H9 (cell line): ENCODE measurements at regions not wholly inside any gene's neighbourhood (a gene's known extent, or its start where the extent isn't known, plus 50 kb on each side); places are given as distances from the start of the nearest gene placed in this dataset.

Source experiments
- DNase-seq: peaks from one replicate; pipeline ENCODE4 v3.0.0-alpha.2; 2017
- H2AFZ ChIP-seq: one replicate; pipeline ENCODE4 v1.6.1; 2013; ENCODE audit warnings: mild to moderate bottlenecking, low read length, control low read depth, moderate library complexity
- H2AK5ac ChIP-seq: 2 replicates; pipeline ENCODE4 v1.6.1; 2013; ENCODE audit warnings: low read length, control low read depth, mixed read lengths; ENCODE audit not compliant: insufficient read length
- H2BK120ac ChIP-seq: one replicate; pipeline ENCODE4 v1.6.1; 2013; ENCODE audit warnings: low read depth, mild to moderate bottlenecking, low read length, control low read depth, inconsistent platforms; ENCODE audit not compliant: poor library complexity, severe bottlenecking
- H2BK12ac ChIP-seq: 2 replicates; pipeline ENCODE4 v1.6.1; 2013; ENCODE audit warnings: low read length, control low read depth, mixed read lengths, low read depth; ENCODE audit not compliant: insufficient read length
- H2BK15ac ChIP-seq: 2 replicates; pipeline ENCODE4 v1.6.1; 2013; ENCODE audit warnings: low read depth, low read length, control low read depth
- H2BK20ac ChIP-seq: one replicate; pipeline ENCODE4 v1.6.1; 2013; ENCODE audit warnings: low read depth, mild to moderate bottlenecking, low read length, control low read depth, inconsistent platforms; ENCODE audit not compliant: poor library complexity, severe bottlenecking
- H2BK5ac ChIP-seq: 2 replicates; pipeline ENCODE4 v1.6.1; 2013; ENCODE audit warnings: low read length, control low read depth, mixed read lengths; ENCODE audit not compliant: insufficient read length
- H3K14ac ChIP-seq: 2 replicates; pipeline ENCODE4 v1.6.1; 2013; ENCODE audit warnings: low read length, control low read depth; ENCODE audit not compliant: insufficient read depth
- H3K18ac ChIP-seq: 2 replicates; pipeline ENCODE4 v1.6.1; 2013; ENCODE audit warnings: low read depth, mild to moderate bottlenecking, mixed read lengths, low read length, control low read depth; ENCODE audit not compliant: insufficient read length
- H3K23ac ChIP-seq: 2 replicates; pipeline ENCODE4 v1.6.1; 2013; ENCODE audit warnings: low read length, control low read depth, mixed read lengths, low read depth; ENCODE audit not compliant: insufficient read length
- H3K23me2 ChIP-seq: 2 replicates; pipeline ENCODE4 v1.6.1; 2013; ENCODE audit warnings: low read depth, mild to moderate bottlenecking, mixed read lengths, low read length, control low read depth; ENCODE audit not compliant: insufficient read length, poor library complexity, severe bottlenecking
- H3K27ac ChIP-seq: 2 replicates; pipeline ENCODE4 v1.5.1; 2013; ENCODE audit warnings: low read length, control low read depth, mixed read lengths, low read depth; ENCODE audit not compliant: insufficient read length
- H3K27me3 ChIP-seq: 2 replicates; pipeline ENCODE4 v1.6.1; 2013; ENCODE audit warnings: low read length, control low read depth, inconsistent platforms; ENCODE audit not compliant: insufficient read depth
- H3K4ac ChIP-seq: 2 replicates; pipeline ENCODE4 v1.6.1; 2013; ENCODE audit warnings: low read depth, mild to moderate bottlenecking, control low read depth, inconsistent platforms, low read length, moderate library complexity
- H3K4me1 ChIP-seq: 2 replicates; pipeline ENCODE4 v1.6.1; 2013; ENCODE audit warnings: low read length, control low read depth, inconsistent platforms; ENCODE audit not compliant: insufficient read depth
- H3K4me2 ChIP-seq: 2 replicates; pipeline ENCODE4 v1.6.1; 2013; ENCODE audit warnings: low read length, control low read depth, mixed read lengths; ENCODE audit not compliant: insufficient read length, insufficient read depth
- H3K56ac ChIP-seq: 2 replicates; pipeline ENCODE4 v1.6.1; 2013; ENCODE audit warnings: low read depth, mild to moderate bottlenecking, mixed read lengths, low read length, control low read depth; ENCODE audit not compliant: insufficient read length
- H3K79me1 ChIP-seq: 2 replicates; pipeline ENCODE4 v1.6.1; 2013; ENCODE audit warnings: low read depth, mild to moderate bottlenecking, moderate library complexity, low read length, control low read depth, inconsistent platforms; ENCODE audit not compliant: insufficient read depth, poor library complexity, severe bottlenecking
- H3K79me2 ChIP-seq: 2 replicates; pipeline ENCODE4 v1.6.1; 2013; ENCODE audit warnings: low read length, control low read depth, inconsistent platforms; ENCODE audit not compliant: insufficient read depth
- H3K9ac ChIP-seq: 2 replicates; pipeline ENCODE4 v1.6.1; 2013; ENCODE audit warnings: low read length, control low read depth, mixed read lengths; ENCODE audit not compliant: insufficient read length; ENCODE audit errors: extremely low read depth
- H3K9me3 ChIP-seq: one replicate; pipeline ENCODE4 v1.6.1; 2013; ENCODE audit warnings: low read depth, low read length, inconsistent platforms; ENCODE audit not compliant: control insufficient read depth
- H3T11ph ChIP-seq: one replicate; pipeline ENCODE4 v1.6.1; 2013; ENCODE audit warnings: mild to moderate bottlenecking, low read length, control low read depth, inconsistent platforms
- H4K20me1 ChIP-seq: one replicate; pipeline ENCODE4 v1.6.1; 2013; ENCODE audit not compliant: control insufficient read depth, insufficient read length, insufficient read depth
- H4K5ac ChIP-seq: 2 replicates; pipeline ENCODE4 v1.6.1; 2013; ENCODE audit warnings: low read depth, mild to moderate bottlenecking, mixed read lengths, low read length, control low read depth; ENCODE audit not compliant: insufficient read length
- H4K8ac ChIP-seq: replicated peaks from 2 replicates; pipeline ENCODE4 v1.6.1; 2013; ENCODE audit warnings: low read length, control low read depth, mixed read lengths, low read depth; ENCODE audit not compliant: insufficient read length
- H4K91ac ChIP-seq: 2 replicates; pipeline ENCODE4 v1.6.1; 2013; ENCODE audit warnings: low read depth, mild to moderate bottlenecking, moderate library complexity, mixed read lengths, low read length, control low read depth; ENCODE audit not compliant: insufficient read length
- H3K27ac Mint-ChIP-seq, 3 experiments: 2 replicates in 2 of 3; 3 replicates in 1 of 3; pipeline ENCODE4 v1.8.0; 2020 to 2021; ENCODE audit warnings: mixed read lengths in 3 of 3, mild to moderate bottlenecking in 1 of 3, moderate library complexity in 1 of 3
- H3K27me3 Mint-ChIP-seq: 2 replicates; pipeline ENCODE4 v1.8.0; 2021; ENCODE audit warnings: low read depth, mild to moderate bottlenecking, moderate library complexity, mixed read lengths
- H3K36me3 Mint-ChIP-seq, 3 experiments: 2 replicates in 2 of 3; 3 replicates in 1 of 3; pipeline ENCODE4 v1.8.0; 2020 to 2021; ENCODE audit warnings: low read depth in 3 of 3, mixed read lengths in 3 of 3; ENCODE audit not compliant: insufficient read depth in 1 of 3
- H3K4me1 Mint-ChIP-seq, 2 experiments: 2 replicates each; pipeline ENCODE4 v1.8.0; 2020; ENCODE audit warnings: mixed read lengths in 2 of 2
- H3K4me3 Mint-ChIP-seq, 2 experiments: 2 replicates in 1 of 2; 3 replicates in 1 of 2; pipeline ENCODE4 v1.8.0; 2020 to 2021; ENCODE audit warnings: mild to moderate bottlenecking in 2 of 2, mixed read lengths in 2 of 2, moderate library complexity in 1 of 2
- H3K9me3 Mint-ChIP-seq, 2 experiments: 2 replicates in 1 of 2; 3 replicates in 1 of 2; pipeline ENCODE4 v1.8.0; 2020; ENCODE audit warnings: mild to moderate bottlenecking in 2 of 2, mixed read lengths in 2 of 2, moderate library complexity in 1 of 2
- CTCF ChIP-seq: fragments of 200-600 bp; sonication (generic); conservative IDR thresholded peaks from 3 replicates; pipeline ENCODE4 v1.8.0; 2021; ENCODE audit warnings: antibody characterized with exemption, mild to moderate bottlenecking
- WGBS: extraction: QIAGEN DNeasy Blood & Tissue Kit; methylation state at CpG from one replicate; pipeline ENCODE4 v1.1.7; 2013; ENCODE audit warnings: missing lambda C conversion rate, low lambda C conversion rate, mixed read lengths; ENCODE audit not compliant: insufficient read length; ENCODE audit errors: extremely low coverage; 5-methylcytosine and 5-hydroxymethylcytosine counted together

- Mint-ChIP-seq H3K36me3 (no peaks in the 10 kb centered on the region), H3K27ac (no peak overlapping the region), H3K4me3 (no peak overlapping the region), H3K27me3 (no peaks in the 10 kb centered on the region), H3K4me1 (peaks cover 0 to 4% of the 10 kb centered on the region in 2 experiments; a peak in 2 of 4 replicates), H3K9me3 (no peaks in the 10 kb centered on the region)
- H2BK12ac ChIP-seq: no peak overlapping the region
- TF ChIP-seq CTCF: no peak
- no peak overlapping the region for H2BK120ac ChIP-seq
- H4K5ac ChIP-seq: no peak overlapping the region
- no peaks in the 10 kb centered on the region for H3K9me3 ChIP-seq
- H2AFZ ChIP-seq: no peak overlapping the region
- no peaks in the 10 kb centered on the region; the same call in 1 of the 2 replicates for H3K4me1 ChIP-seq
- H3K23ac ChIP-seq: no peak overlapping the region
- H3K56ac ChIP-seq: no peak overlapping the region
- H3K18ac ChIP-seq: no peak overlapping the region
- H2BK15ac ChIP-seq: no peak overlapping the region
- H3K4me2 ChIP-seq: no peak overlapping the region
- no peak overlapping the region for H4K91ac ChIP-seq
- no peak overlapping the region for H3K14ac ChIP-seq
- H2AK5ac ChIP-seq: no peak overlapping the region
- no peaks in the 10 kb centered on the region for H3K79me1 ChIP-seq
- no peaks in the 10 kb centered on the region for H3K79me2 ChIP-seq
- H3K23me2 ChIP-seq: no peaks in the 10 kb centered on the region
- H3T11ph ChIP-seq: no peak overlapping the region
- H2BK5ac ChIP-seq: no peak overlapping the region
- WGBS: no CpG with 5 or more reads among the region's 3 CpGs
- H3K4ac ChIP-seq: no peak overlapping the region
- H4K20me1 ChIP-seq: no peaks in the 10 kb centered on the region
- H3K27ac ChIP-seq: no peak overlapping the region
- no peak overlapping the region for H2BK20ac ChIP-seq
- H4K8ac ChIP-seq: no peak overlapping the region
- no peak for DNase-seq
- no peaks in the 10 kb centered on the region for H3K27me3 ChIP-seq
- H3K9ac ChIP-seq: no peak overlapping the region
Observed at GRCh38 chr5:98521821-98522220, 251.6 kb upstream of the RGMB start.
